ENCODE measurements at regions not wholly inside any gene's neighbourhood (a gene's known extent, or its start where the extent isn't known, plus 50 kb on each side); places are given as distances from the start of the nearest gene placed in this dataset.

- DNase-seq (ENCODE audit: low read depth in 1 of 2, low spot score in 1 of 2), result no peak
These were observed 388.1 kb upstream of the TMPO start for GRCh38 chr12:98127336-98127679.

- no peak for DNase-seq (ENCODE audit: low read depth in 1 of 2, low spot score in 1 of 2)
These were observed 387.5 kb upstream of the TMPO start for GRCh38 chr12:98127854-98128253.

- DNase-seq (ENCODE audit: low read depth in 1 of 2, low spot score in 1 of 2), result no peak
These were observed 378.8 kb upstream of the TMPO start for GRCh38 chr12:98136544-98136943.

- no peak for DNase-seq (ENCODE audit: low read depth in 1 of 2, low spot score in 1 of 2)
These were observed 378.1 kb upstream of the TMPO start for GRCh38 chr12:98137278-98137677.

GRCh38 chr12:98144953-98145352 lies 370.4 kb upstream of the TMPO start:
- DNase-seq (ENCODE audit: low read depth in 1 of 2, low spot score in 1 of 2), result no peak

GRCh38 chr12:98146043-98146442 lies 369.3 kb upstream of the TMPO start:
- no peak for DNase-seq (ENCODE audit: low read depth in 1 of 2, low spot score in 1 of 2)

GRCh38 chr12:98146487-98146886 lies 368.9 kb upstream of the TMPO start:
- no peak for DNase-seq (ENCODE audit: low read depth in 1 of 2, low spot score in 1 of 2)

- DNase-seq (ENCODE audit: low read depth in 1 of 2, low spot score in 1 of 2), result no peak
These were observed 366.1 kb upstream of the TMPO start for GRCh38 chr12:98149270-98149669.

GRCh38 chr12:98149691-98150210 lies 365.6 kb upstream of the TMPO start:
- DNase-seq (ENCODE audit: low read depth in 1 of 2, low spot score in 1 of 2), result no peak

GRCh38 chr12:98151105-98151590 lies 364.2 kb upstream of the TMPO start:
- no peak for DNase-seq (ENCODE audit: low read depth in 1 of 2, low spot score in 1 of 2)

GRCh38 chr12:98151984-98152383 lies 363.4 kb upstream of the TMPO start:
- DNase-seq (ENCODE audit: low read depth in 1 of 2, low spot score in 1 of 2), result no peak

GRCh38 chr12:98154850-98155249 lies 360.5 kb upstream of the TMPO start:
- no peak for DNase-seq (ENCODE audit: low read depth in 1 of 2, low spot score in 1 of 2)

- no peak for DNase-seq (ENCODE audit: low read depth in 1 of 2, low spot score in 1 of 2)
These were observed 358.7 kb upstream of the TMPO start for GRCh38 chr12:98156697-98157096.

- DNase-seq (ENCODE audit: low read depth in 1 of 2, low spot score in 1 of 2), result no peak
These were observed 352.3 kb upstream of the TMPO start for GRCh38 chr12:98162906-98163678.

- no peak for DNase-seq (ENCODE audit: low read depth in 1 of 2, low spot score in 1 of 2)
These were observed 343.1 kb upstream of the TMPO start for GRCh38 chr12:98172304-98172703.

- no peak for DNase-seq (ENCODE audit: low read depth in 1 of 2, low spot score in 1 of 2)
These were observed 342.6 kb upstream of the TMPO start for GRCh38 chr12:98172801-98173200.

GRCh38 chr12:98173773-98174427 lies 341.5 kb upstream of the TMPO start:
- no peak for DNase-seq (ENCODE audit: low read depth in 1 of 2, low spot score in 1 of 2)

- no peak for DNase-seq (ENCODE audit: low read depth in 1 of 2, low spot score in 1 of 2)
These were observed 341.0 kb upstream of the TMPO start for GRCh38 chr12:98174428-98174809.

- DNase-seq (ENCODE audit: low read depth in 1 of 2, low spot score in 1 of 2), result no peak
These were observed 337.3 kb upstream of the TMPO start for GRCh38 chr12:98178126-98178525.

GRCh38 chr12:98179151-98179550 lies 336.2 kb upstream of the TMPO start:
- no peak for DNase-seq (ENCODE audit: low read depth in 1 of 2, low spot score in 1 of 2)

GRCh38 chr12:98180603-98181002 lies 334.8 kb upstream of the TMPO start:
- no peak for DNase-seq (ENCODE audit: low read depth in 1 of 2, low spot score in 1 of 2)

- no peak for DNase-seq (ENCODE audit: low read depth in 1 of 2, low spot score in 1 of 2)
These were observed 332.6 kb upstream of the TMPO start for GRCh38 chr12:98182821-98183220.

GRCh38 chr12:98185606-98186005 lies 329.8 kb upstream of the TMPO start:
- no peak for DNase-seq (ENCODE audit: low read depth in 1 of 2, low spot score in 1 of 2)

Measured in stimulated activated CD4-positive, alpha-beta T cell treated with anti-CD3 and anti-CD28 coated beads, Interleukin-15, amount 100 ng/mL, for 1 hour (primary cell).